SH-SY5Y (cell line): ENCODE measurements at regions not wholly inside any gene's neighbourhood (a gene's known extent, or its start where the extent isn't known, plus 50 kb on each side); places are given as distances from the start of the nearest gene placed in this dataset.

ENCODE experiments used
- GATA2 ChIP-seq: IDR thresholded peaks from 2 replicates; pipeline ENCODE4 v1.6.1; 2011; ENCODE audit warnings: mild to moderate bottlenecking, low read depth, low read length
- GATA3 ChIP-seq: IDR thresholded peaks from 2 replicates; pipeline ENCODE4 v1.6.1; 2011; ENCODE audit warnings: low read depth, mild to moderate bottlenecking, low read length, moderate library complexity

GRCh38 chr12:73964641-73965040 is 573.0 kb upstream of the ATXN7L3B start:
- TF ChIP-seq GATA3 = no peak
- TF ChIP-seq GATA2 = no peak
